Neural cell (in vitro differentiated cells): ENCODE measurements at regions not wholly inside any gene's neighbourhood (a gene's known extent, or its start where the extent isn't known, plus 50 kb on each side); places are given as distances from the start of the nearest gene placed in this dataset.

ENCODE experiments used
- H2AFZ ChIP-seq: fragments of 200-600, 300-800 bp; sonication (generic), shearing (Covaris generic); 2 replicates; pipeline ENCODE4 v1.6.0; 2014; ENCODE audit warnings: low read depth, mild to moderate bottlenecking, antibody characterized with exemption, low read length, moderate library complexity
- H3F3A ChIP-seq: fragments of 200-600 bp; shearing (Covaris generic); 2 replicates; pipeline ENCODE4 v1.6.1; 2016; ENCODE audit warnings: mild to moderate bottlenecking, moderate library complexity, mixed read lengths, antibody characterized with exemption, low read length; ENCODE audit not compliant: insufficient read depth, poor library complexity, severe bottlenecking
- H3K27ac ChIP-seq: fragments of 200-600, 300-800 bp; sonication (generic), shearing (Covaris generic); 2 replicates; pipeline ENCODE4 v1.5.1; 2014; ENCODE audit warnings: mild to moderate bottlenecking, low read length, moderate library complexity
- H3K27me3 ChIP-seq: fragments of 300-800, 200-600 bp; sonication (generic), shearing (Covaris generic); 2 replicates; pipeline ENCODE4 v1.6.0; 2014; ENCODE audit warnings: mild to moderate bottlenecking, low read depth, low read length, moderate library complexity; ENCODE audit not compliant: insufficient read depth
- H3K36me3 ChIP-seq: fragments of 300-800, 200-600 bp; sonication (generic), shearing (Covaris generic); 2 replicates; pipeline ENCODE4 v1.5.1; 2014; ENCODE audit warnings: mild to moderate bottlenecking, antibody characterized with exemption, low read length, moderate library complexity; ENCODE audit not compliant: insufficient read depth
- H3K4me2 ChIP-seq: fragments of 300-800, 200-600 bp; sonication (generic), shearing (Covaris generic); 2 replicates; pipeline ENCODE4 v1.6.0; 2014; ENCODE audit warnings: mild to moderate bottlenecking, low read length
- H3K4me3 ChIP-seq: fragments of 300-800, 200-600 bp; sonication (generic), shearing (Covaris generic); 2 replicates; pipeline ENCODE4 v1.5.1; 2014; ENCODE audit warnings: mild to moderate bottlenecking, low read length, moderate library complexity
- H3K79me2 ChIP-seq: fragments of 200-600 bp; shearing (Covaris generic); replicated peaks from 2 replicates; pipeline ENCODE4 v1.6.0; 2014; ENCODE audit warnings: mild to moderate bottlenecking, low read length, moderate library complexity; ENCODE audit not compliant: insufficient read depth
- H3K9ac ChIP-seq: fragments of 300-800, 200-600 bp; sonication (generic), shearing (Covaris generic); 2 replicates; pipeline ENCODE4 v1.6.1; 2016; ENCODE audit warnings: mild to moderate bottlenecking, low read length, mixed read lengths
- H3K9me2 ChIP-seq: fragments of 200-600 bp; shearing (Covaris generic); 2 replicates; pipeline ENCODE4 v1.6.1; 2016; ENCODE audit warnings: mild to moderate bottlenecking, low read length, mixed read lengths; ENCODE audit not compliant: insufficient read depth
- H3K9me3 ChIP-seq: fragments of 200-600, 300-800 bp; sonication (generic), shearing (Covaris generic); 2 replicates; pipeline ENCODE4 v1.6.1; 2016; ENCODE audit warnings: mild to moderate bottlenecking, mixed run types, low read length, moderate library complexity, mixed read lengths
- H4K20me1 ChIP-seq: fragments of 200-600 bp; shearing (Covaris generic); 2 replicates; pipeline ENCODE4 v1.6.1; 2016; ENCODE audit warnings: mild to moderate bottlenecking, mixed run types; ENCODE audit not compliant: insufficient read depth
- EP300 ChIP-seq: fragments of 450-650 bp; conservative IDR thresholded peaks from 2 replicates; pipeline ENCODE4 v1.6.1; 2014; ENCODE audit warnings: antibody characterized with exemption, mild to moderate bottlenecking, moderate library complexity; ENCODE audit not compliant: poor library complexity, severe bottlenecking
- EZH2 ChIP-seq: fragments of 200-600, 300-800 bp; shearing (Covaris generic), sonication (generic); IDR thresholded peaks from 2 replicates; pipeline ENCODE4 v1.6.1; 2014; ENCODE audit warnings: antibody characterized with exemption, low read length, borderline replicate concordance, mild to moderate bottlenecking; ENCODE audit not compliant: insufficient read depth, poor library complexity, severe bottlenecking
- MXI1 ChIP-seq: fragments of 450-650 bp; conservative IDR thresholded peaks from 2 replicates; pipeline ENCODE4 v1.6.1; 2014; ENCODE audit warnings: antibody characterized with exemption, mild to moderate bottlenecking; ENCODE audit not compliant: poor library complexity, severe bottlenecking
- POLR2AphosphoS5 ChIP-seq: IDR thresholded peaks from 2 replicates; pipeline ENCODE4 v1.6.1; 2012
- RAD21 ChIP-seq: fragments of 450-650 bp; conservative IDR thresholded peaks from 2 replicates; pipeline ENCODE4 v1.6.1; 2014; ENCODE audit warnings: antibody characterized with exemption, mild to moderate bottlenecking, moderate library complexity
- REST ChIP-seq: IDR thresholded peaks from 2 replicates; pipeline ENCODE4 v1.6.1; 2012; ENCODE audit warnings: borderline replicate concordance
- SMC3 ChIP-seq: fragments of 450-650 bp; conservative IDR thresholded peaks from 2 replicates; pipeline ENCODE4 v1.6.1; 2014; ENCODE audit warnings: antibody characterized with exemption, mild to moderate bottlenecking, moderate library complexity; ENCODE audit not compliant: poor library complexity
- TAF1 ChIP-seq: IDR thresholded peaks from 2 replicates; pipeline ENCODE4 v1.6.1; 2012; ENCODE audit warnings: low read depth
- TF ChIP-seq, protein P1 (sequence below): fragments of 450-650 bp; IDR thresholded peaks from 2 replicates; pipeline ENCODE4 v1.5.1; 2014; ENCODE audit warnings: antibody characterized with exemption, mild to moderate bottlenecking, moderate library complexity; ENCODE audit not compliant: poor library complexity, severe bottlenecking

DNA sequence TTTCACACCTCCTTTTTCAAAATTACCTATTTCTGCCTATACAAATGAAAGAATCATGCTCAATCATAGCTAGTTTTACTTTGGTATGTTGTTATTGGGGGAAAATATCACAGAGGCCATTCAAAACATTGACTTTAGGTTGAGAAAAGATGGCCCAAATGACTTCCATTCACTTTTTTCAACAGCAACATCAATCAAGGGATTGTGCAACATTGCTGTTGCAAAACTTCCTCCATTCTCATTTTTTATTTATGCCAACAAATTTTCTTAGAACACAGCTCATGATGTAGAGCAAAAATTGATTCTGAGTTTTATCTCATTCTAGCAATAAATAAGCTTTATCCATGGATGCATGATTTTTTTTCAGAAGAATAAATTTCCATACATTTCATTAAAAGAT is 93.6 kb upstream of the RORB start:
- no peak overlapping the region for H3K4me3 ChIP-seq
- H3K27ac ChIP-seq, result no peak overlapping the region
- H2AFZ ChIP-seq, result no peak overlapping the region
- no peaks in the 10 kb centered on the region for H3K27me3 ChIP-seq
- no peaks in the 10 kb centered on the region for H3K9me2 ChIP-seq
- H3K36me3 ChIP-seq, result no peaks in the 10 kb centered on the region
- no peaks in the 10 kb centered on the region for H3K79me2 ChIP-seq
- H3K4me2 ChIP-seq, result no peak overlapping the region
- TF ChIP-seq REST (no peak), TAF1 (no peak), EZH2 (no peak), MXI1 (no peak), SMC3 (no peak), EP300 (no peak), POLR2AphosphoS5 (no peak), RAD21 (no peak)
- TF ChIP-seq, protein P1, sequence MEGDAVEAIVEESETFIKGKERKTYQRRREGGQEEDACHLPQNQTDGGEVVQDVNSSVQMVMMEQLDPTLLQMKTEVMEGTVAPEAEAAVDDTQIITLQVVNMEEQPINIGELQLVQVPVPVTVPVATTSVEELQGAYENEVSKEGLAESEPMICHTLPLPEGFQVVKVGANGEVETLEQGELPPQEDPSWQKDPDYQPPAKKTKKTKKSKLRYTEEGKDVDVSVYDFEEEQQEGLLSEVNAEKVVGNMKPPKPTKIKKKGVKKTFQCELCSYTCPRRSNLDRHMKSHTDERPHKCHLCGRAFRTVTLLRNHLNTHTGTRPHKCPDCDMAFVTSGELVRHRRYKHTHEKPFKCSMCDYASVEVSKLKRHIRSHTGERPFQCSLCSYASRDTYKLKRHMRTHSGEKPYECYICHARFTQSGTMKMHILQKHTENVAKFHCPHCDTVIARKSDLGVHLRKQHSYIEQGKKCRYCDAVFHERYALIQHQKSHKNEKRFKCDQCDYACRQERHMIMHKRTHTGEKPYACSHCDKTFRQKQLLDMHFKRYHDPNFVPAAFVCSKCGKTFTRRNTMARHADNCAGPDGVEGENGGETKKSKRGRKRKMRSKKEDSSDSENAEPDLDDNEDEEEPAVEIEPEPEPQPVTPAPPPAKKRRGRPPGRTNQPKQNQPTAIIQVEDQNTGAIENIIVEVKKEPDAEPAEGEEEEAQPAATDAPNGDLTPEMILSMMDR, result no peak
- H3F3A ChIP-seq, result no peaks in the 10 kb centered on the region
- H3K9me3 ChIP-seq, result peaks cover 4% of the 10 kb centered on the region
- H4K20me1 ChIP-seq, result no peaks in the 10 kb centered on the region
- H3K9ac ChIP-seq, result no peak overlapping the region

DNA sequence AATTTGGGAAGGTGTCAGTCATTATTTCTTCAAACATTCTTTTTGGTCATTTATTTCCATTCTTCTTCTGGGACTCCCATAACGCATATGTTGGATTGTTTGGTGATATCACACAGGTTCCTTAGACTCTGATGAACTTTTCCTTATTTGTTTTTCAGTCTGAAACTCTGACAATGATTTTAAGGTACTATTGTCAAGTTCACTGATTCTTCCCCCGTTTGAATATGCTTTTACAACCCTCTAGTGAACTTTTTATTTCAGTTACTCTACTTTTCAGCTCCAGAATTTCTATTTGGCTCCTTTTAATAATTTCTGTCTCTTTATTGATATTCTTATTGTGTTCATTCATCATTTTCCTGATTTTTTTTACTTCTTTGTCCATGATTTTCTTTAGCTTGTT is 92.5 kb upstream of the RORB start:
- no peak overlapping the region for H3K4me3 ChIP-seq
- TF ChIP-seq EZH2 (no peak), EP300 (no peak), SMC3 (no peak), RAD21 (no peak), POLR2AphosphoS5 (no peak), MXI1 (no peak), REST (no peak), TAF1 (no peak)
- TF ChIP-seq, protein P1, result no peak

More for the DNA sequence above, 92.5 kb upstream of the RORB start:
- H3K4me2 ChIP-seq, result no peak overlapping the region
- no peak overlapping the region for H3K27ac ChIP-seq
- no peaks in the 10 kb centered on the region for H3K27me3 ChIP-seq
- H3K9ac ChIP-seq, result no peak overlapping the region
- H3K9me2 ChIP-seq, result no peaks in the 10 kb centered on the region
- H3F3A ChIP-seq, result no peaks in the 10 kb centered on the region
- H3K9me3 ChIP-seq, result peaks cover 4% of the 10 kb centered on the region
- no peak overlapping the region for H2AFZ ChIP-seq
- H3K79me2 ChIP-seq, result no peaks in the 10 kb centered on the region
- H4K20me1 ChIP-seq, result no peaks in the 10 kb centered on the region
- H3K36me3 ChIP-seq, result no peaks in the 10 kb centered on the region
